ENCODE measurements at regions not wholly inside any gene's neighbourhood (a gene's known extent, or its start where the extent isn't known, plus 50 kb on each side); places are given as distances from the start of the nearest gene placed in this dataset.

- no peak for DNase-seq
Observed at GRCh38 chr10:78852466-78853240, 216.1 kb upstream of the ZMIZ1 start.

DNA sequence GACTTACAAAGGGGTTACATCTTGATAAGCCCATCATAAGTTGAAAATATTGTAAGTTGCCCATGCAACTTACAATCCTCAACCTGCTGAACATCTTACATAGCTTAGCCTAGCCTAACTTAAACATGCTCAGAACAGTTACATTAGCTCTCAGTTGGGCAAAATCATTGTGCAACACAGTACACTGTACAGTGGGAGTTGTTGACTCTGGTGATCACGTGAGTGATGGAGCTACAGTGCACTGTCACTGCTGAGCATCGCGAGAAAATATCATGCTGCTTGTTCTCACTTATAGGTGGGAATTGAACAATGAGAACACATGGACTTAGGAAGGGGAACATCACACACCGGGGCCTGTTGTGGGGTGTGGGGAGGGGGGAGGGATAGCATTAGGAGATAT is 214.9 kb upstream of the ZMIZ1 start:
- DNase-seq, result no peak

DNA sequence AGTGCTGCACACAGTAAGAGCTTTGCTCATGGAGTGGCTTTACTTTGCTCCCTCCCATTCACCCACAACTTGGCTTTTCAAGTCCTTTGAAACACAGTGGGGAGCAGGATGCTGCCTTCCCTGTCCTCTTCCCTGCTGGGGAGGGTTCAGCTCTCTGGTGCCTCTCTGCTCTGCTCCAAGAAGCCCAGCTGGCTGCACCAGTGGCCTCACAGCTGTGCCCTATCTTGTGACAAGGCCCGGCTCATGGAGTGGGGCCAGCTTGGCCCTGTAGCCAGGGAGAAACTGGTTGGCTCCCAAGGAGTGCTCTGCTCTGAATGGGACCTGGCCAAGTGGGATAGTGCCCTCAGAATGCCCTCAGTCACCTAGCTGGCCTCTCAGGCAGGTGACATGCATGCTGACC is 212.3 kb upstream of the ZMIZ1 start:
- no peak for DNase-seq

DNA sequence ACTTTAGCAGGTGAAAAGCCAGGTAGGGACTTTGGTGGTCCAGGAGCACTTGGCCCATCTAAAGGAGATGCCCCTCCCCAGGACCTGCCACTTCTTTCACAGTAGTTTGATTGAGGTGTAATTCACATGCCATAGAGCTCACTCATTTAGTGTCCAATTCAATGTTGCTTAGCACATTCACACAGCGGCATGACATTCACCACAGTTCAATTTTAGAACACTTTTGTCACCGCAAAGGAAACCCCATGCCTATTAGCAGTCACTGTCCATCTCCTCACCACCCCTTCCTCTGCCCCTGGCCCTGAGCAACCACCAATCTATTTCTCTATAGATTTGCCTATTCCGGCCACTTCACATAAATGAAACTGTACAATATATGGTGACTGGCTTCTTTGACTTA is 211.6 kb upstream of the ZMIZ1 start:
- no peak for DNase-seq

DNA sequence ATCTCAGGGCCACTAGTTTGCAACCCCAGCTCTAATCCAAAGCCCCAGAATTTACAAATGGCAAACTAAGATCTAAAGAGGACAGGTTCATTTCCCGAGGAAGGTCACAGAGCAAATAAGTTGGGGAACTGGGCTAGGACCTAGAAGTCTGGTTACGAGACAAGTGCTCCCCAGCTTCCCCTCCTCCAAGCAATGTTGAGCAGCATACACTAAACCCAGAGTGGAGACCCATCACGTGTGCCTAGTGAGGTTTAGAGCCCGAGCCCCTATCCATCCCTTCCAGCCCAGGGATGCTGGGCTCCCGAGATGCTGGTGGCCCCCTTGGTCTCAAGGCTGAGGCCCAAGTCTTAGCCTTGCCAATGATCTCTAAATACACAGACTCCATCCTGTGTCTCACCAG is 209.5 kb upstream of the ZMIZ1 start:
- no peak for DNase-seq

- no peak for DNase-seq
Observed at GRCh38 chr10:78859769-78860168, 209.0 kb upstream of the ZMIZ1 start.

DNA sequence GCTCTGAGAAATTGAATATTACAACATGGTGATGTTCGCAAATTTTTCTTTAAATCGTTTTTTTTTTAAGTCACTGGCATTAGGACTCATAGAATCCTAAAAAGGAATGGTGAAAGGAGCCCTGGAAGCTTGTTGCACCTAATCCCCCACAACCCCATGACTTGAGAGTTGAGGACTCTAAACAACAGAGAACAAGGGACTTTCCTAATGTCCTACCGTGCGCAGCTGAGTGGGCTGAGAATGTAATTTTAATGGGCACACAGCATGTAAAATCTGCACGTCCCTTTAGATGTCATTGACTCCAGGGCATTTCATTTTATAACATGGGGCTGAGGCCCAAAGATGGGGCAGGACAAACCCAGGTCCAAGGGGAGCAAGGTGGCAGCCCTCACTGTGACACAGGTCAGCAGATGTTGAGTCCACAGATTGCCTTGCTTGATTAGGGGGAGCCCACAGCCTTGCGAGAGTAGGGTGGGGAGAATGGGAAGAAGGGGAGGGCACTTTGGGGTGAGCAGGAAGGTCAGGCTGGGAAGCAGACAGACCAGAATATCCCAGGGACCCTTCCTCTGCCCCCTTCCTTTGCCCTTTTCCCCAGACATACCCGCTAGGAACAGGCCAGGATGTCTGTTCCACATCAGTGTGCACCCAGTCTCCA is 208.4 kb upstream of the ZMIZ1 start:
- DNase-seq, result no peak

DNA sequence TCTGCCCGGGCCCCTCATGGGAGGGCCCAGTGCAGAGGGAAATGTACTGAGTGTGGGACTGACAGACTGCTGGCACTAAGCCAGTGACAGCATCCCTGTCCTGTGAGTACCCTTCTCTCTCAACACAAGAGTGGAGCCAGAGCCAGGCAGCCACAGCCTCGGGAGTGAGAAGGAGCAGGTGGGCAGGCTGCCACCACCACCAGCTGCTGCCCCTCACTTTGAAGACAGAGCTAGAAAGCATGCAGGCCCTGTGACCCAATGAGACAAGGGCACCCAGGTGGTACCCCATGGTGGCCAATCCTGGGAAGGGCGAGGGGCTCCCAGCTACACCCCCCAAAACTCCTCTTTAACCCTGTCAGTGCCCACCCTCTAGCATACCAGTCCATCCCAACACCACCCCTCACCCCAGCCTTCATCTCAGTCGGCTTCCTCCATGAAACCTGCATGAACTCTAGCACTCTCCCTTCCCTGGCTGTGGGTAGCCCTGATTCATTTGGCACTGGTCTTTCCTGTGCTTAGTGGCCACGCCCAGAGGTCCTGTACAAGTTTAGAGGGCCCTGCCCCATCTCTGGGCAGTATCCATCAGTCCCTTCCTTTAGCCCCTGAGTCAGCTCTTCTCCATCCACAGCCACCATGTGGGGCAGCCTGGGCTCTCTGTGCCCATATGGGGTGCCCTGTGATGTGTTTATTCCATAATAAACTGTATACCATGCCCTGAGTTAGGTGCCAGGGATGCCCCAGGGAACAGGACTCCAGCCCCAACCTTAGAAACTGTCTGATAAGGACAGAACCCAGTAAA is 207.0 kb upstream of the ZMIZ1 start:
- DNase-seq, result peak; percentile 86

- DNase-seq, result no peak
Observed at GRCh38 chr10:78862328-78862640, 206.5 kb upstream of the ZMIZ1 start.

- DNase-seq, result no peak
Observed at GRCh38 chr10:78863140-78863905, 205.4 kb upstream of the ZMIZ1 start.

DNA sequence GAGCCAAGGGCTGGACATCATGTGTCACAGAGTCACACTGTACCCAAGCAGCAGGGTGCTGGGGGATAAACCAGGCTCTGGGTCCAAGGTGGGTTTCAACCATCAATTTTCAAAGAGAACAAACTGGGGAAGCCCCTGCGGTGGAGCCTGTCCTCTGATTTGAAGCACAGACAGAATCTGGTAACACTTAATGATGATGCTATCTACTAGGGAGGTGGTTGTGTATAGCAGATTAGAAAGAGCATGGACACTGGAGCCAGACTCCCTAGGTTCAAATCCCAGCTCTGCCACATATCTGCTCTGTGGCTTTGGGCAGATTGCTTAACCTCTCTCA is 204.9 kb upstream of the ZMIZ1 start:
- DNase-seq, result no peak

- no peak for DNase-seq
Observed at GRCh38 chr10:78864761-78865537, 203.8 kb upstream of the ZMIZ1 start.

- DNase-seq, result no peak
Observed at GRCh38 chr10:78865538-78865875, 203.3 kb upstream of the ZMIZ1 start.

DNA sequence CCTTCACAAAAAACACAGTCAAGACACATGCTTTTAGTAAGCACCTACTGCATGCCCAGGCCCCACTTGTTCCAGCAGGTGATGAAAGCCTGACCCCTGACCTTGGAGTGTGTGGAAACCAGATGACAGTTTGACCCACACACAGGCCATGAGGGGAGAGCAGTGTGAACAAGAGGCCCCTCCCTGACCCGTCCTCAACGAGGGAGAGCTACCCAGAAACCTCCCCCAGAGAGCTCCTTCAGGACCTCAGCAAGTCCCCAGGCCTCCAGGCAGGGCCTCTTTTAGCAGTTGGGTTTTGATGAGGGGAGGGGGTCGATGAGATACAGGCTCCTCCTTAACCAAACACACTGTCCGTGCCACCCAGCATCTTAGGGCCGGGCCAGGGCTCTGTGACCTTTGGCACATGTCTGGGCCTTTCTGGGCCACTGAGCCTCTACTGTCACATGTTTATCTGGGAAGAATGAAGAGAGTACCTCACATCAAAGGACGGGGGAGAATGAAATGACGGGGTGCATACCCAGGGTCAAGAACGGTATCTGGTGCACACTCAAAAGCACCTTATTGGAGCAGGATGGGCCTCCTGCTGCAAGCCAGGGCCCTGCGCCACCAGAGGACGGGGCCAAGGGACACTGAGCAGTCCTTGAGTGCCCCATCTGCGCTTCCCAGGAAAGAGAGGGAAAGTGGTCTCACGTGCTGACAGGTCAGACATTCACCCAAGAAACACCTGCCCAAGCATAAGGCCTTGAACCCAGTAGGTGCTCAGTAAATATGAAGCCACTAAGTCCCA is 202.6 kb upstream of the ZMIZ1 start:
- no peak for DNase-seq

DNA sequence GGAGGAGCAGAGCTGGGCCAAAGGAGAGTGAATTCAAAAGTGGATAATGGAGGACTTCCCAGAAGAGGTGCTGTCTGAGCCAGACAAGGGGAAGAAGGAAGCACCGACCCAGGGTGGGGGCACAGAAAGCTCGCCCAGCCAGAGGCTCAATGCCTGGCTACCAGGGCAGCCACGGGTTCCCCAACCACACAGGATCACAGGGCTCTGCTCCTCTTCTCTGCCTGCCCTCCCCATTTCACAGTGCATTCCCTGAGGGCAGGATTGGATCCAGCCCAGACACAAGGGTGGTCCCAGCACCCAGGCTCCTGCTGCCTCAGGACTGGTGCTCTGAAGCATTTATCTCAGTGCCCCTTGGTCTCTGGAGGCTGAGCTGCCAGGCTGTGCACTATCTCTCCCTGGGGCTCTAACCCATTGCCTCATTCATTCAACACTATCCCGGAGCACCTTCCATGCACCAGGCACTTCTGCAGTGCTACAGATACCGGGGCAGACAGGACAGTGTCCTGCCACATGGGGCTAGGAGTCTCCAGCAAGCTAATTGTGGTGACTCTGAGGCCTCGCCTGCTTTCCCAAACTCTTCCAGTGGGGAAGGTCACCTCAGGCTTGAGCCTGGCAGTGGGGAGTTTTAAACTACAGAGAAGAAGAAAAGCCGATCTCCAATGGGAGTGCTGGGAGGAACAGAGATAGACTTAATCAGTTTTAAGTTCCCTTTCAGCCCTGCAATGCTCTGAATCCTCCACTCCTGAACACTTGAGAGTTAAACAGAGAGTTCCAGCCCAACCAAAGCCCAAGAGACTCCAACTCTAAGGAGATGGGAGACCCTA is 201.8 kb upstream of the ZMIZ1 start:
- DNase-seq, result no peak

- no peak for DNase-seq
Observed at GRCh38 chr10:78867555-78867939, 201.2 kb upstream of the ZMIZ1 start.

GRCh38 chr10:78868048-78868447 is 200.7 kb upstream of the ZMIZ1 start:
- no peak for DNase-seq

GRCh38 chr10:78868456-78868855 is 200.3 kb upstream of the ZMIZ1 start:
- DNase-seq, result no peak

- no peak for DNase-seq
Observed at GRCh38 chr10:78868861-78869260, 199.9 kb upstream of the ZMIZ1 start.

GRCh38 chr10:78869508-78870454 is 199.0 kb upstream of the ZMIZ1 start:
- DNase-seq, result no peak
